ES-I3 (cell line): ENCODE measurements at regions not wholly inside any gene's neighbourhood (a gene's known extent, or its start where the extent isn't known, plus 50 kb on each side); places are given as distances from the start of the nearest gene placed in this dataset.

Experiments
- H3K36me3 ChIP-seq: 2 replicates; pipeline ENCODE4 v1.6.1; 2013; ENCODE audit warnings: mild to moderate bottlenecking, low read length, control low read depth, moderate library complexity; ENCODE audit not compliant: insufficient read depth
- H3K4me1 ChIP-seq: 2 replicates; pipeline ENCODE4 v1.6.1; 2013; ENCODE audit warnings: mild to moderate bottlenecking, control low read depth, low read length; ENCODE audit not compliant: insufficient read depth
- H3K9ac ChIP-seq: 2 replicates; pipeline ENCODE4 v1.6.1; 2013; ENCODE audit warnings: low read depth, mild to moderate bottlenecking, low read length, moderate library complexity
- H3K9me3 ChIP-seq: 2 replicates; pipeline ENCODE4 v1.6.1; 2013; ENCODE audit warnings: mild to moderate bottlenecking, low read length, moderate library complexity; ENCODE audit not compliant: control insufficient read depth, insufficient read depth

DNA sequence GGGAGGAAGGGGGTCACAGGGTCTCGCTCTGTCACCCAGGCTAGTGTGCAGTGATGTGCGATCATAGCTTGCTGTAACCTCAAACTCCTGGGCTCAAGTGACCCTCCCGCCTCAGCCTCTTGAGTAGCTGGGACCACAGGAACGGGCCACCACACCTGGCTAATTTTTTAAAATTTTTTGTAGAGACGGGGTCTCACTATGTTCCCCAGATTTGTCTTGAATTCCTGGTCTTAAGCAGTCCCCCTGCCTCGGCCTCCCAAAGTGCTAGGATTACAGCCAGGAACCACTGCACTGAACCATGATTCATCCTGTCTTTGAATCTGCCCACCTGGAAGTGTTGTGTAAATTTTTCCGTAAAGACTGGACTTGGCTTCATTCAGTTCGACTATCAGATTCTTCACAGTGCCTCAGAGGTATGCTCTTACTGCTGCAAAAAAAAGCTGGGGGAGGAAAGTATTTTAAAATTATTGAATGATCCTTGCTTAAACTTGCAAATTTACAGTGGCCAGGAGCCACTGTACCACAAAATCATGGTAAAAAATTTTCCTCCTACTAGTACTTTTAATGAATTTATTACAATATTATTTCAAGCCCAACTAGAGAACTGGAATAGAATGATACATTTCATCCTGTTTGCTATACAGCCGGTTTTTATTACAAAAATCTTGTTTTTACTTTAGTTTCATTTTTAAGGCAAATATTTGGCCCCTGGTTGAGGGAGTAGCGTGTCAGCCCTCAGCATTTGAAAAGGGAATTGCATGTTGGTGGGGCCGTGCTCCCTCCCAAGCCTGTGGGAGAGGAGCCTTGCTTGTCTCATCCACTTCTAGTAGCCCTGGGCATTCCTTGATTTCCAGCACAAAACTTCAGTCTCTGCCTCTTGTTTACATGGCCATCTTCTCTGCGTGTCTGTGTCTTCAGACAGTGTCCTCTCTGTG, 202.5 kb upstream of the SGK1 start:
- Histone ChIP-seq H3K9ac (no peak overlapping the region), H3K36me3 (no peaks in the 10 kb centered on the region), H3K9me3 (no peaks in the 10 kb centered on the region), H3K4me1 (peaks cover 14% of the 10 kb centered on the region)

DNA sequence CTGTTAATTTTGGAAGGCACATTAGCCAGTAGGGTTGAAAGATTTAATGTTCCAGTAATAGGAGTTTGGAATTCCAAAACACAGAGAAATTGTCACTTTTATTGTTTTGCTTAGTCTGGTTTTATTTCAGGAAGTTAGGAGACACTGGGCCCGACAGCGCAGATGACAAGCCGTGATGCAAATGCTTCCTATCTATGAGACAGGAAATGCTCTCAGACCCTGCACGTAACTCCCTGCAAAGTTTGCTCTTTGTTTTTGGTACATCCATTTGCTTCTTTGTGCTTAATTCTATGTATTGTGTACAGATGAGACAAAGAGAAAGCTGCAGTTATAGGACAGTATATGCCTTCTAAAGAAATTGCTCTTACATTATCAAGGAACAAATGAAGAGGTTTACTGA, 201.6 kb upstream of the SGK1 start:
- Histone ChIP-seq H3K36me3 (no peaks in the 10 kb centered on the region), H3K4me1 (peaks cover 14% of the 10 kb centered on the region), H3K9me3 (no peaks in the 10 kb centered on the region), H3K9ac (no peak overlapping the region)

DNA sequence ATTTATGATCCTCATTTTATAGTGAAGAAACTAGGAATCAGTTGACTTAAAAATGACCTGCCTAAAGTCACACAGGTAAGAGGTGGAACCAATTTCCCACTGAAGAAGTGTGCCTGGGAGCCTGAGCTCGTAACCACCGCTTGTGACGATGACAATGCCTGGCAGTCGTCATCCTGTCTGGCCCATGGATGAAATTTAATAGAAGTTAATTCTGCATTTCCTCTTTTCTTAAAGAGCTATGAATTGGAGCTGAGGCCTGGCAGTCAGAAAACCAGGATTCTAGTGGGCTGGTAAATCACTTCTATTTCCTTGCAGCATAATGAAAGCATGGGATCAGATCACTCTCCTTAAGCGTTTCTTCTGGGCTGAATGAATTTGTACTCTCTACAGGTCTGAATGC, 200.0 kb upstream of the SGK1 start:
- H3K9me3 ChIP-seq: no peaks in the 10 kb centered on the region
- peak overlapping the region; percentile 41; the same call in 1 of the 2 replicates for H3K9ac ChIP-seq
- H3K4me1 ChIP-seq: peaks cover 14% of the 10 kb centered on the region
- H3K36me3 ChIP-seq: no peaks in the 10 kb centered on the region

DNA sequence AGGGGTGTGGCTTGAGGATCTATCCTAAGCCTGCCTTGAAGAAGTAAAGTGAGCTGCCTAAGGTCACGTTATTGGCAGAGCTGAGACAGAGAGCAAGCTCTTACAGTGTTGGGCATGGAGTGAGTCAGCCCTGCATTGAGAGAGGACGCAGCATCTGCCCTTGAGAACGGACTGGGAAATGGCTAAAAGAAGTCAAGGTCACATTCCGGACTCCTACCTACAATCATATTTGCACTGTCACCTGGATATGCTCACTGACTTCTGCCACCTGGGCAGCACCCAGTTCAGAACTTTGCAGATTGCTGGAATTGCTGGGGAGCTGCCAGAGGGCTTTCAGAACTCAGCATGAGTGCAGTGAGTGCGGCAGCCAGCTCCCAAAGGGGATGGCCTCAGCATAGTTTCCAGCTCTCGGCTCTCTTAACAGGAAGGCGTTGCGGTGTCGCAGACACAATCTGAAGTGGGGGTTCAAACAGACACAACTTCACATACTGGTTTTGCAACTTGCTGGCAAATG, 199.3 kb upstream of the SGK1 start:
- Histone ChIP-seq H3K36me3 (no peaks in the 10 kb centered on the region), H3K4me1 (peaks cover 18% of the 10 kb centered on the region), H3K9ac (peak overlapping the region; percentile 41; the same call in 1 of the 2 replicates), H3K9me3 (no peaks in the 10 kb centered on the region)

DNA sequence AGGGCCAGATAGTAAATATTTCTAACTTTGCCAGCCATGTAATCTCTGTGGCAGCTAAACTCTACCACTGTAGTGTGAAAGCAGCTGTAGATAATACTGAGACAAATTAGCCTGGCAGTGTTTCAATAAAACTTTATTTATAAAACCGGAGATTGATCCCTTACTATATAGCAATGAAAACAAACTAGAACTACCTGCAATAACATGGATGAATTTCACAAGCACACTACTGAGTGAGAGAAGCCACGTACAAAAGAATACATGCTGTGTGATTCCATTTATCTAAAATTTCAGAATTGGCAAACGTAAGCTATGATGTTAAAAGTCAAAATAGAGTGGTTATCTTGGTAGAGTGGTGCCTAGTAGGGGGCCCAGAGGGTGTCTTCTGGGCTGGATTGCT, 198.7 kb upstream of the SGK1 start:
- Histone ChIP-seq H3K9ac (no peak overlapping the region), H3K4me1 (peaks cover 18% of the 10 kb centered on the region), H3K36me3 (no peaks in the 10 kb centered on the region), H3K9me3 (no peaks in the 10 kb centered on the region)

DNA sequence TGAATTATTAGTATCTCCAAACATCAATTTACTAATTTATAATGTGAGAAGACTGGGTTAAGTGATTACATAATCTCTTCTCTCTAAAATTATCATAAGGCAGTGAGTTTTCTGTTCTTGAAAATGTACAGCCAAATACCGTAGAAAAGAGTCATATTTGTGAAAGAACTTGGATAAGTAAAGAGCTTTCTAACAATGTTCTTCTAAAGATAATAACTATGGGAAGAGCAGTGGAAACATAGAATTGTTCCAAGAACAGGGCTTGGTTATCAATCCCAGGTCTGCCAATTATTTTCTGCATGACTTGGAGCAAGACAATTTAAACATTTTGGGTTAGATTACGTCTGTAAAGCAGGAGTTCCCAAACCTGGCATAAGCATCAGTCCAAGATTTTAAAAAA, 198.1 kb upstream of the SGK1 start:
- no peaks in the 10 kb centered on the region for H3K9me3 ChIP-seq
- peaks cover 18% of the 10 kb centered on the region for H3K4me1 ChIP-seq
- H3K36me3 ChIP-seq: no peaks in the 10 kb centered on the region
- no peak overlapping the region for H3K9ac ChIP-seq

DNA sequence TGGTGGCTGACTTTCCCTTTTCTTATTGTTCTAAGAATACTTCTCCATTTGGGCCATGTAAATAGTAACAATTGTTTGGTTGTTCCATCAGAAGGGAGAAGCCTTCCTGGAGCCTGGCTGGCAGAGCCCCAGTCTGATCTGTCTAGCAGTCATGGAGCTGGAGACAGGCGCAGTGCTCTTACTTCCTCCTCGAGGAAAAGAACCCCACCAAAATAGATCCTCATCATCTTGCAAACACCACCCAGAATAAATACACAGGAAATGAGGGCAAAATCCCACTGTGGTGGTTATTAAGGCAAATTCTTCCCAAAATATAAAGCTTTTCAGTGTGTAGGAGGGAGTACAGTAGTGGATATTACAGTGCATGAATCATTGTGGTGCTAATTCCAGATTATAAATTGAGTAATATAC, 195.1 kb upstream of the SGK1 start:
- H3K9me3 ChIP-seq: no peaks in the 10 kb centered on the region
- no peak overlapping the region for H3K9ac ChIP-seq
- H3K4me1 ChIP-seq: peaks cover 15% of the 10 kb centered on the region
- H3K36me3 ChIP-seq: no peaks in the 10 kb centered on the region

DNA sequence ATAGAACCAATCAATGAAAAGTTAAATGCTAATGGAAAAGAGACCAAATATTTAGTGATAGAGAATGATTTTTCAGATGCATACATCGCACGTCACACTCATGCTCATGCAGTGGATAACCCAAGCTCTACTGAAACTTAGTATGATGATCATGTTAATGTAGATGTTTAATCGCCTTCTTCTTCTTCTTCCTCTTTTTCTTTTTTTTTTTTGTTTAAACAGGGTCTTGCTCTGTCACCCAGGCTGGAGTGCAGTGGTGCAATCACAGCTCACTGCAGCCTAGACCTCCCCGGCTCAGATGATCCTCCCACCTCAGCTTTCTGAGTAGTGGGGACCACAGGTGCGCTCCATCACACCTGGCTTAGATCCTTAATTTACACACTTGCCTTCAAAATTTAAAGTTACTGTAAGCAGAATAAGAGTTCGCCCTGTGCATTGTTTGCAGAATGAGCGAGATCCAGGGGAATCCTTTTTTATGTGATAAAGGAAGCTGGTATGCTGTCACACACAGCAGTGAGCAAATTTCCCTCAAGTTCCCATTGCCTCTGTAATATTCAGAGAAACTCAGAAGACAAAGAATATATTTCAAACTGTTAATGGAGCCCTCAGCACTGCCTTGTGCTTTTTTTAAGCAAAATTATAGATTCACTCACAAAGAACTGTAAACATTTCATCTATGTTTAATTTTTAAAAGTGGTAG, 194.2 kb upstream of the SGK1 start:
- Histone ChIP-seq H3K4me1 (peaks cover 10% of the 10 kb centered on the region; the same call in 1 of the 2 replicates), H3K9ac (no peak overlapping the region), H3K9me3 (no peaks in the 10 kb centered on the region), H3K36me3 (no peaks in the 10 kb centered on the region)

DNA sequence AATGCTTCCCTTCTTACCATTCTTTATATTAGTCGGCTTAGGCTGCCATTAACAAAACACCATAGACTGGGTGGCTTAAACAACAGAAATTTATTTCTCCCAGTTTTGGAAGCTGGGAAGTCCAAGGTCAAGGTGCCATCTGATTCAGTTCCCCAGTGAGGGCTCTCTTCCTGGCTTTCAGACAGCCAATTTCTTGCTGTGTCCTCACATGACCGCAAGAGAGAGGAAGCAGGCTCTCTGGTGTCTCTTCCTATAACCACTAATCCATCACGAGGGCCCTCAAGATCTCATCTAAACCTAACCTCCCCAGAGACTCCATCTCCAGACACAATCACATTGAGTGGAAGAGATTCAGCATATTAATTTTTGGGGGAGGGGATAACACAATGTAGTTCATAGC, 193.0 kb upstream of the SGK1 start:
- Histone ChIP-seq H3K36me3 (no peaks in the 10 kb centered on the region), H3K9ac (no peak overlapping the region), H3K9me3 (no peaks in the 10 kb centered on the region), H3K4me1 (0 out of 2 replicates have a peak, but pooled peaks cover 4% of the 10 kb centered on the region)

DNA sequence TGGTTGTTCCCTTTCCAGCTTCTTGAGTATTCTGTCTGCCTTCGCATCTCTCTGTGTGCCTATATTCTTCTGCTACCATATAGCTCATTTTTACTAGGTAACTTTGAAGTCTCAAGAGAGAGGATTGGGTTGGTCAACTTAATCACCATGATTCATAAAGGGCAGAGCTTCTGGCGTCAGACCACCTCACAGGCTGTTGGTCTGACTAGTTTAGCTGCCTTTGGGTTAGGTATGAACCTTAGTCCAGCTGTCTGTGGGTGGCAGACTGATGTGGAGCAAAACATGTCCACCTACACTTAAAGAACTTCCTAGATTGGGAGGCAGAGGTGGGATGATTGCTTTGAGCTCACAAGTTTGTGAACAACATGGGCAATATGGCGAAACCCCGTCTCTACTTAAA, 192.2 kb upstream of the SGK1 start:
- Histone ChIP-seq H3K9me3 (no peaks in the 10 kb centered on the region), H3K9ac (no peak overlapping the region), H3K36me3 (no peaks in the 10 kb centered on the region), H3K4me1 (0 out of 2 replicates have a peak, but pooled peaks cover 4% of the 10 kb centered on the region)

DNA sequence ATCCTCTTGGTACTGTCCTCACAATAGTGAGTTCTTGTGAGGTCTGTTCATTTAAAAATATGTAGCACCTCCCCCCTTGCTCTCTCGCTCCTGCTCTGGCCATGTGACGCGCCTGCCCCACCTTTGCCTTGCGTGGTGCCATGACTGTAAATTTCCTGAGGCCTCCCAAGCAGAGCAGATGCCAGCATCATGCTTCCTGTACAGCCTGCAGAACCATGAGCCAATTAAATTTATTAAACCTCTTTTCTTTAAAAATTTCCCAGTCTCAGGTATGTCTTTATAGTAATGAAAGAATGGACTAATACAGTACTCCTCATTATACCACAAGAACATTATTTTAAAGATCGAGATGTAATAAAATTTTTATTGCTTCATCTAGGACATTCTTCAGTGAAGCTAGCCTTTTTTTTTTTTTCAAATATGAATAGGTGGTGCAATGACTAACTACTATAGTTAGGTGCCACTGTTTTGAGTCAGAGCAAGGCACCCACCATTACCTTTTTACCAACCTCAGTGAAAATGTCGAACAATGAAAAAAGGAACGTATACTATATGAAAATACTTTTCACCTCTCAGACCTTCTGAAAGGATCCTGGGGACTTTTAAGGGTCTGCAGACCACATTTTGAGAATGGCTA, 191.1 kb upstream of the SGK1 start:
- Histone ChIP-seq H3K4me1 (0 out of 2 replicates have a peak, but pooled peaks cover 4% of the 10 kb centered on the region), H3K9me3 (no peaks in the 10 kb centered on the region), H3K9ac (no peak overlapping the region), H3K36me3 (no peaks in the 10 kb centered on the region)

DNA sequence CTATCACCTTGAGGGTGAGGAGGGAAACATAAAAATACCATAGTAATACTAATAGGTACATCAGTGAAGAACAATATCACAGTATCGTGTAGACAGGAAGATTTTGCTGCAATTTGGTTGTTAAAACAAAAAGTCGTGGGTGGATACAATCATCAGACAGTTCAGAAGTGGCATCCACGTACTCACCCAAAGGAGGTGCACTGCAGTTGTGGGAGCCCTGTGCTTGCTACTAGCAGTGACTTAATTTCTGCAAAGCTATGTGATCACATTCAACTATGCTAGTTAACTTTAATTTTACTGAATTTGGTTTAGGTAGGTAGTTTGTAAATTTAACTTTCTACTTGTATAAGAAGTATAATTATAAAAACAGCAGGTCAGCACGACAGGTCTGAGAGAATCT, 188.2 kb upstream of the SGK1 start:
- H3K4me1 ChIP-seq: 0 out of 2 replicates have a peak, but pooled peaks cover 3% of the 10 kb centered on the region

DNA sequence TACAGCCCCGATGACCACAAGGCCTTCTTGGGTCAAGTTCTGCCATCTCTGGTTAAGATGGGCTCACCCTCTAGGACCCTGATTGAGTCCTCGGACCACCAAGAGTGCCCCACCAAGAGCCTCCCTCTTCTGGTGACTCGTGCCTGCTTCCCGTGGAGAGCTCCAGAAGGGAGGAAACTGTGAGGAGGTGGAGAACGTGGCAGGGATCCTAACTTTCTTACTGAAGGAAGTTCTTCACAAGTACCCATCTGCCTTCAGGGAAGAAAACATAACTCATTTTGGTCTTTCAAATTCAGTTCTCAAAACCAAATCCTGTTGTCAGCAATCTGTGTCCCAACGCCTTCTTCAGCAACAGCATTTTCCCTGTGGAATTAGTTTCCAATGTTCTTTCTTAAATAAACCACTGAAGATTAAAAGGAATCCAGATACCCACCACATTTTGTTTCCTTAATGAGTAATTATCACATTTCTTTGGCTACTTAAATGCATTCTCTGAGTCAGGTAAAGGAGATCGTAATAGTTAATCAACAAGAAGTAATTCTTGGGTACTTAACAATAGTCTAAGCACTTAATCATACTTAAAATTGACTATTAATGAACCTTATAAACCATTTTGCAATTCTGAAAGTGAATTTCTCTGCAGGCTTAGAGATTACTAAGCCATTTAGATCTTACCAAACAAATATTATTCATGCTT, 185.8 kb upstream of the SGK1 start:
- Histone ChIP-seq H3K9me3 (no peaks in the 10 kb centered on the region), H3K4me1 (0 out of 2 replicates have a peak, but pooled peaks cover 3% of the 10 kb centered on the region), H3K36me3 (no peaks in the 10 kb centered on the region), H3K9ac (no peak overlapping the region)

More for the DNA sequence above, 188.2 kb upstream of the SGK1 start:
- H3K9ac ChIP-seq: no peak overlapping the region
- H3K36me3 ChIP-seq: no peaks in the 10 kb centered on the region
- no peaks in the 10 kb centered on the region for H3K9me3 ChIP-seq
